GM21825 (cell line): ENCODE measurements at regions not wholly inside any gene's neighbourhood (a gene's known extent, or its start where the extent isn't known, plus 50 kb on each side); places are given as distances from the start of the nearest gene placed in this dataset.
"Not testable (repeated sequence)": the region's sequence is repeated elsewhere in the genome, so short reads cannot be mapped to it uniquely, and the experiment has no call there.

Experiments used
- ATAC-seq: cut with Tn5 transposase; IDR thresholded peaks from one replicate; pipeline ENCODE4 v1.9.1; 2021; ENCODE audit warnings: mild to moderate bottlenecking, moderate library complexity; ENCODE audit not compliant: unreplicated experiment

DNA sequence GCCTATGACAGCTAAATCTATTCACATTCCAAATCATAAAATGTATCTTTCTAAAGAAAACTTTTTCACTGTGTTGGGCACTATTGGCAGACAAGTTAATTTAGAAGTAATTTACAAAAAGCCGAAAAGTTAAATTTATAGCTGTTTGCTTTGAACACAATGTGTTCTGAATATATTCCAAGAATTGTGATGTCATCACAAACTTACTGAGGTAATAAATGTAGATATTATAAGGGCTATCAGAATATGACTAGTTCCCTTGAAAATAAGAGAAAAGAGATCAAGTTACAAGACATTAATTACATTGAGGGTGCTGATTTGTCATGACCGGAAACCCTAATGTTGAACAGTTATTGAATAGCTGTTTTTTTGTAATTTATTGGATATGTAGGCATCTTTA lies 153.9 kb upstream of the SCN7A start:
- ATAC-seq = no peak

GRCh38 chr2:166643980-166644379 lies 149.9 kb upstream of the SCN7A start:
- no peak for ATAC-seq

DNA sequence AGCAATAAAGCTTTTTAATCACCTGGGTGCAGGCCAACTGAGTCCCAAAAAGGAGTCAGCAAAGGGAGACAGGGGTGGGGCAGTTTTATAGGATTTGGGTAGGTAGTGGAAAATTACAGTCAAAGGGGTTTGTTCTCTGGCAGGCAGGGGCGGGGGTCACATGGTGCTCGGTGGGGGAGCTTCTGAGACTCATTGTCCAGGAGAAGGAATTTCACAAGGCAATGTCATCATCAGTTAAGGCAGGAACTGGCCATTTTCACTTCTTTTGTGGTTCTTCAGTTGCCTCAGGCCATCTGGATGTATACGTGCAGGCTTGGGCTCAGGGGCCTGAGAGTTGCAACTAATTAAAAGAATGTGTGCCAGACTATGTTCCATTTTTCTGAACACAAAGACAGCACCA lies 147.5 kb upstream of the SCN7A start:
- not testable (repeated sequence) for ATAC-seq

DNA sequence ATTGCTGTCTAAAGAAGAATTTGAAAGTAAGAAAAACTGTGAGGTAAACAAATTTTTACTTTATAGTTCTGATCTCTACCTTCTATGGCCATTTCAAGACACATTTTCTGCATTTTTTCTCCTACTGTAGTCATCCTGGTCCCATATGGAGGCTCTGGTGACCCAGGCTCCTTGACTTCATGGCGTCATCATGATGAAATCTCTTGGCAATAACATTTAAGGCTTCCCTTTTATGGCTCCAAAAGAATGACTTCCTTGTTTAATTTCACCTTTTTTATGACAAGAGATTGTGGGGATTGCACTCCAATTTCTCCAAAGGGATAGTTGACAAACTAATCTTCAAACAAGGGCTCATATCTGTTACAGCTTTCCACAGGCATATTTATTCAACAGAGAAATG lies 143.0 kb upstream of the SCN7A start:
- ATAC-seq = no peak

DNA sequence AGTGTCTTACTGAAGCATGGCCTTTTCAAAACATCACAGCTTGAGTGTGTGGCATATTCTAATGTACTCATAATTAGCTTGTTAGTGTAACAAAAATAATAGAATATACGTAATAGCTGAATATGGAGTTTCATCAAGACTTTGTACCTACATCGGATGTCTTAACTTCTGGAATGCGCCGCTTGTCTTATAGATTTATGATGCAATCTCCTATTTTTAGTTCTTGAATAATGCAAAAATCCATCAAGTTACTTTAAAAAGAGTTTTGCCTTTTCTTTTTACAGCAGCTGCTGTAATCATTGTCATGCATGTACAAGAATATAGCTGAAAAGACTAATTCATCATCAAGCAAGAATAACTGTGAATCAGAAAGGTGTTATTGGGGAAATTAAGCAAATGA lies 140.7 kb upstream of the SCN7A start:
- no peak for ATAC-seq

DNA sequence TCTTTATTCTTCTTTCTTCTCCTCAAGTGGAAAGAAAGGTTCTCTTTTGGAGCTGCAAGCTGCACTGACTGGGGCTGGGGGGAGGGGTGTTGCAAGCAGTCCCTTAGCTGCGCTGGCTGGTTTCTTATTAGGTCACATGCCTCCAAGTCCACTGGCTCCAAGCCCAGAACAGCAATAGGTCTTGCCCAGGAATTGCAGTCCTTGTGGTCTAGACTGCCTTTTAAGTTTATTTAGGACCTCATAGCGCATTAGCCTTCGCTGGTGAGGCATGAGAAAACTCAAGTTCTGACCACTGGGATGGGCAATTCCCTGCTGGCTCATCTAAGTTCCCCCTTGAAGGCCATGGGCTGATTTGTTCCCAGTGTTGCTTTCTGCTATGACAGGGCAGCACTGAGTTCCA lies 138.6 kb upstream of the SCN7A start:
- ATAC-seq = no peak

DNA sequence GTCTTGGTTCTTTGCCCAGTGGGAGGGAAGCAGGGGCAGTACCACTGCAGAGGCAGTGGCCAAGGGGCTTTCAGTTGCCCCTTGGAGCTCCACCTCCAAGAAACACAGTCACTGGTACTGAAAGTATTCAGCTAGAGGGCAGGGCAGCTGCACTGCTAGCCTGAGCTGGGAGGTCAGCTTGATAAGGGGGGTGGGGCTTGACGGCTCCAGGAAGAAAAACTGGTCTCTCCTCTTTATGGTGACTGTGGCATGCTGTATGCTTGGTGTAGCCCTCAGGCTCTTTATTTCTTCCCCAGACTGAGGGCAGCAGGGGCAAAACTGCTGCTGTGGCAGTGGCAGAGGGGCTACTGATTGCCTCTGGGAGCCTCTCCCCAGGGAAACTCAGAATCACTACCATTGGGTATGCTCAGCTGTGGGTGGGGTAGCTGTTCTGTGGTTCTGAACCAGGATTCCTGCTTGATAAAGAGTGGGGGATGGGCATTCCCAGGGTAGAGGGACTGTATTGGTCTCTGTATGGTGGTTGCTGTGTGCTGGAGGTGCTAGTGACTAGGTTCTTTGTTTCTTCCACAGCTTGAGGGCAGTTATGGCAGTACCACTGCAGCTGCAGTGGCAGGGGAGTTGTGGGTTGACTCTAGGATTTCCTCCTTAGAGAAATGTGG lies 134.6 kb upstream of the SCN7A start:
- ATAC-seq = no peak

GRCh38 chr2:166627893-166628292 lies 133.8 kb upstream of the SCN7A start:
- no peak for ATAC-seq

DNA sequence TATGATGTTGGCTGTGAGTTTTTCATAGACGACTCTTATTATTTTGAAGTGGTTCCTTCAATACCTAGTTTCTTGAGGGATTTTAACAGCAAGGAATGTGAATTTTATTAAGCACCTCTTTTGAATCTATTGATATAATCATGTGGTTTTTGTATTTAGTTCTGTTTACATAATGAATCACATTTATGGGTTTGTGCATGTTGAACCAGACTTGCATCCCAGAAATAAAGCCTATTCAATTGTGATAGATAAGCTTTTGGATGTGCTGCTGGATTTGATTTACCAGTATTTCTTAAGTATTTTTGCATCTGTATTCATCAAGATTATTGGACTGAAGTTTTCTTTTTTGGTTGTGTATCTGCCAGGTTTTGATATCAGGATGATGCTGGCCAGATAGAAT lies 131.6 kb upstream of the SCN7A start:
- no peak for ATAC-seq

- no peak for ATAC-seq
These were observed 120.5 kb upstream of the SCN7A start for GRCh38 chr2:166614503-166614902.

- no peak for ATAC-seq
These were observed 120.0 kb upstream of the SCN7A start for GRCh38 chr2:166614029-166614428.

GRCh38 chr2:166613226-166613625 lies 119.2 kb upstream of the SCN7A start:
- ATAC-seq = no peak

GRCh38 chr2:166612214-166612613 lies 118.2 kb upstream of the SCN7A start:
- ATAC-seq = no peak

- no peak for ATAC-seq
These were observed 116.9 kb upstream of the SCN7A start for GRCh38 chr2:166610913-166611305.

DNA sequence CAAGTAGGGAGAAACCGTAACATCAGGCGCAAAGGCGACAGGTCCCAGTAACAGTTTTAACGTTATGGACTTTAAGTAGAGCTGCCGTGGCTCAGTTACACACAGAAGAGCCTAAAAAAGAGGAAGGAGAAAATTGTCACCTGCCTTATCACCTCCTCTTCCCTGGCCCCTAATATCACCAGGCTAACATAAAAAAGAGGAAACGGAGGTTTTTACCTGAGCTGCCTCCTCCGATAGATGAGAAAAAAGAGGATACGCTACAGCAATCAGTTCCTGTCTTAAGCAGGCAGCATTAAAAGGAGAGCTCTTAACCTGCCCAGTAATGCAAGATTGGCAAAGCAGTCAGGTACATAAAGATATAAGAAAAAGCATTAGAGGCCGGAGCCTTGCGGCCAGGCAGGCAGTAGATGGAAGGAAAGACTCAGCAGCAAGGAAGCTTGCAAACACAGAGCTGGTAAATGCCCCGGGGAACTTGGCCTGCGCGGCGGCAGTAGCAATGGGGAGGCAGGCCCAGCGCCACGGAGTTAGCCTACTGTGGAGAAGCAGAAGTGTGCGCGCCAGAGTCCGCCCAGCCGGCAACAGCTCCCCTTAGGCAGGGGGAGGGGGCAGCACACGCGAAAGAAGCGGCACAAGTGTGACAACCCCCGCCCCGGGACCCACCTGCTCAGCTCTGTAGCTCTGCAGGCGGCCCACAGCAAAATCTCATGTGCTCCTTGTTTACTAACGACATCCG lies 116.3 kb upstream of the SCN7A start:
- no peak for ATAC-seq

GRCh38 chr2:166609183-166609959 lies 115.3 kb upstream of the SCN7A start:
- ATAC-seq = no peak

GRCh38 chr2:166607880-166608279 lies 113.8 kb upstream of the SCN7A start:
- ATAC-seq = no peak

- no peak for ATAC-seq
These were observed 99.4 kb upstream of the SCN7A start for GRCh38 chr2:166593403-166593802.

GRCh38 chr2:166592750-166593149 lies 98.7 kb upstream of the SCN7A start:
- ATAC-seq = no peak

- no peak for ATAC-seq
These were observed 97.2 kb upstream of the SCN7A start for GRCh38 chr2:166591226-166591625.

DNA sequence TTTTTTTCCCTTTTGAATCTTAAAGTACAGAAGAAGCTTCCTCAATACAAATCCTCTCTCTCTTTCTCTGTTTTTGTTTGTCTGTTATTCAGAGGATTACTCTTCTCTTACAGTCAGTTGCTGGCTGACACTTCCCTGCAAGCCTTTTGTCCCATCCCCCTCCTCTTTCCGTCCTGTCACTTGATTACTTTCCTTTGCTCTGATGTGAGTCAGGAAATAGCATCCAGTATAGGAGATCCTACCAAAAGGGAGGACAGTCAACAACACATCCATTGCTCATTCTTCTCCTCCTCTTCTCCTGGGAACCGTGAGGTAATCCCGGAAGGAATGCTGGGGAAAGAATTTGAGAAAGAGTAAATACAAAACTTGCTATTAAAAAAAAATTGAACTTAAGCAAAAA lies 79.3 kb upstream of the SCN7A start:
- no peak for ATAC-seq

GRCh38 chr2:166572937-166573336 lies 78.9 kb upstream of the SCN7A start:
- ATAC-seq = no peak
